Left lung (tissue), 4 donors: ENCODE measurements at regions not wholly inside any gene's neighbourhood (a gene's known extent, or its start where the extent isn't known, plus 50 kb on each side); places are given as distances from the start of the nearest gene placed in this dataset.
A peak's percentile ranks its signal among the peaks of the same experiment; 100 is the strongest.

Experiments
- ATAC-seq: fragments of 200-7000 bp; cut with Tn5 transposase; one replicate; pipeline ENCODE4 v1.9.1; 2020; ENCODE audit warnings: moderate library complexity
- DNase-seq, 4 donors: peaks; one replicate each; pipeline ENCODE4 v3.0.0-alpha.2; 2013 to 2020
- H3K27ac ChIP-seq, 2 donors: fragments of 200-600 bp; sonication (generic) in 1 of 2; one replicate each; pipeline versions ENCODE4 v1.5.0 to v1.8.0; 2020 to 2021
- H3K27me3 ChIP-seq, 2 donors: fragments of 200-600 bp; sonication (generic) in 1 of 2; one replicate each; pipeline versions ENCODE4 v1.5.0 to v1.8.0; 2020 to 2021
- H3K36me3 ChIP-seq, 2 donors: fragments of 200-600 bp; sonication (generic) in 1 of 2; one replicate each; pipeline versions ENCODE4 v1.5.0 to v1.8.0; 2020 to 2021
- H3K4me1 ChIP-seq, 2 donors: fragments of 200-600 bp; one replicate each; pipeline ENCODE4 v1.8.0; 2021
- H3K4me3 ChIP-seq, 2 donors: fragments of 200-600 bp; sonication (generic) in 1 of 2; one replicate each; pipeline versions ENCODE4 v1.5.0 to v1.8.0; 2020 to 2021; ENCODE audit warnings: mild to moderate bottlenecking in 1 of 2
- H3K9me3 ChIP-seq, 2 donors: fragments of 200-600 bp; sonication (generic) in 1 of 2; one replicate each; pipeline versions ENCODE4 v1.5.0 to v1.8.0; 2020 to 2021
- CTCF ChIP-seq, 2 donors: fragments of 200-600 bp; sonication (generic) in 1 of 2; IDR thresholded peaks; one replicate each; pipeline versions ENCODE4 v1.5.0 to v1.8.0; 2021; ENCODE audit warnings: antibody characterized with exemption in 2 of 2
- intact Hi-C, 2 donors: fragments of 100-400 bp; cut with DNase I; formaldehyde crosslinking; loops; one replicate each; pipeline versions ENCODE4 v1.11.2 to v1.14.2; 2022
- donor health status: DM: no; HTN: yes; CAD: no.
- donor health status: DM: no; HTN: no; CAD: no.

DNA sequence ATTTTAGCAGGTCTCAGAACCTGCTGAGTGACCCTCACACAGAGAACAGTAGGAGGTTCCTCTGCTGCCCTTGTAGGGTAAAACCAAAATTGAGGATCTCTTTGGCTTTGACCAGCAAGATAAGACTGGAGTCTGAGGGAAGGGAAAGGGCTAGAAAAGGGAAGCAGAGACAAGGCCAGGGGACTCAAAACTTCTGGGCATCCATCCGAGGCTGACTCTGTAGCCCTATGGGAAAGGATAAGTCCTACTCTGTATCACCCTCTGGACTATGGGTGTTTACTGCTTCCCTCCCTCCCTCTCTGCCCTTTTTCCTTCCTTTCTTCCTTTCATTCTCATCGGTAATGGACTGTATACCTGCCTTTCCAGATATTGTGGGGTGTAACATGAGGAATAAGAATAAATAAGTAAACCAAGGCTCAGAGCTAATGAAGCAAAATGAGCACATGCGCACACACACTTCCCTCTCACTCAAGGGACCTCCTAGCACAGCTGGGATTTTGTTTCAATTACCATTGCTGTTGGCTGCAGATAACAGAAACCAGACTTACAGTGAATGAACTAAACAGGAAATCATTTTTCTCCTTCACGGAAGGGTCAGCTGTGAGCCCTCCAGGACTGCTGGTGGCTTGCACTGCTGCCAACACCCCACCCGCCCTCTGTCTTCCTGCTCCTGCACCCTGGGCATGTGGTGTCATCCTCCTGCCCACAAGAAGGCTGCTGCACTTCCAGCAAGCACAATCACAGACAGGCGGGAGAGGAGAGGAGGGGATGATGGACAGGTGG is 404.4 kb upstream of the CCDC196 start:
- TF ChIP-seq CTCF (IDR thresholded peaks at IDR 0.05), result no peak
- intact Hi-C loops, result no loop called here

GRCh38 chr14:66085224-66085623 is 400.9 kb upstream of the CCDC196 start:
- no peak for TF ChIP-seq CTCF (IDR thresholded peaks at IDR 0.05)
- ATAC-seq, result no peak
- Histone ChIP-seq H3K4me1 (no peaks in the 10 kb centered on the region), H3K36me3 (no peaks in the 10 kb centered on the region), H3K9me3 (no peaks in the 10 kb centered on the region), H3K4me3 (no peak overlapping the region), H3K27ac (no peak overlapping the region), H3K27me3 (no peaks in the 10 kb centered on the region)
- intact Hi-C loops, result no loop called here
- DNase-seq, result no peak

More for the DNA sequence above, 404.4 kb upstream of the CCDC196 start:
- Histone ChIP-seq H3K4me1 (no peaks in the 10 kb centered on the region), H3K27me3 (no peaks in the 10 kb centered on the region), H3K27ac (no peak overlapping the region), H3K36me3 (no peaks in the 10 kb centered on the region), H3K4me3 (no peak overlapping the region), H3K9me3 (no peaks in the 10 kb centered on the region)
- DNase-seq (peak in 2 of 4 donors; percentile 42 to 73), ATAC-seq (no peak)

DNA sequence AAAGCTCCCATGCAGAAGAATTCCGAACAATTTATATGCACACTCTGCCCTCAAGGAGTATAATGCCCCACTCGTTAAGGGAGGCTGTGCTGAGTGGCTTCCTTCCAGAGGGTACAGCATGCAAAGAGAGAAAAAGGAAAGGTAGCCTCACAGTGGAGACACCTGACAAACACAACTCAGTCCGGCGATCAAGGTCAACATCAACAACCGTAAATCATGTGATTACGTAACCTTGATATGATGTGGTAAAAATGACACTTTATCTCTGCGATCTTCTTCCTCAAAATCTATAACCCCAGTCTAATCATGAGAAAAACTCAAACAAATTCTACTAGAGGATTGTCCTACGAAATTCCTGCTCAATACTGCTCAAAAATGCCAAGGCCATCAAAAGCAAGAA is 400.5 kb upstream of the CCDC196 start:
- no peak for TF ChIP-seq CTCF (IDR thresholded peaks at IDR 0.05)
- no peak overlapping the region for H3K4me3 ChIP-seq
- H3K9me3 ChIP-seq, result no peaks in the 10 kb centered on the region
- no peaks in the 10 kb centered on the region for H3K4me1 ChIP-seq
- intact Hi-C loops, result no loop called here
- H3K36me3 ChIP-seq, result no peaks in the 10 kb centered on the region
- H3K27ac ChIP-seq, result no peak overlapping the region
- ATAC-seq (no peak), DNase-seq (no peak)
- no peaks in the 10 kb centered on the region for H3K27me3 ChIP-seq

- DNase-seq (no peak), ATAC-seq (no peak)
- Histone ChIP-seq H3K4me1 (no peaks in the 10 kb centered on the region), H3K9me3 (no peaks in the 10 kb centered on the region), H3K4me3 (no peak overlapping the region), H3K36me3 (no peaks in the 10 kb centered on the region), H3K27me3 (no peaks in the 10 kb centered on the region), H3K27ac (no peak overlapping the region)
- no peak for TF ChIP-seq CTCF (IDR thresholded peaks at IDR 0.05)
- intact Hi-C loops, result no loop called here
Measured at GRCh38 chr14:66087231-66087630, 398.9 kb upstream of the CCDC196 start.

GRCh38 chr14:66088656-66089055 is 397.5 kb upstream of the CCDC196 start:
- DNase-seq, result no peak
- no peaks in the 10 kb centered on the region for H3K36me3 ChIP-seq
- H3K27ac ChIP-seq, result no peak overlapping the region
- H3K9me3 ChIP-seq, result no peaks in the 10 kb centered on the region
- no peak for TF ChIP-seq CTCF (IDR thresholded peaks at IDR 0.05)
- no peaks in the 10 kb centered on the region for H3K4me1 ChIP-seq
- no peak overlapping the region for H3K4me3 ChIP-seq
- H3K27me3 ChIP-seq, result no peaks in the 10 kb centered on the region
- intact Hi-C loops, result no loop called here
- no peak for ATAC-seq
